GM18868 (cell line): ENCODE measurements at regions not wholly inside any gene's neighbourhood (a gene's known extent, or its start where the extent isn't known, plus 50 kb on each side); places are given as distances from the start of the nearest gene placed in this dataset.
"Not testable (repeated sequence)": the region's sequence is repeated elsewhere in the genome, so short reads cannot be mapped to it uniquely, and the experiment has no call there.

Experiments used
- ATAC-seq: cut with Tn5 transposase; IDR thresholded peaks from one replicate; pipeline ENCODE4 v1.9.1; 2021; ENCODE audit warnings: mild to moderate bottlenecking, moderate library complexity; ENCODE audit not compliant: unreplicated experiment

GRCh38 chr2:180618570-180618969 is 361.8 kb upstream of the UBE2E3 start:
- no peak for ATAC-seq

DNA sequence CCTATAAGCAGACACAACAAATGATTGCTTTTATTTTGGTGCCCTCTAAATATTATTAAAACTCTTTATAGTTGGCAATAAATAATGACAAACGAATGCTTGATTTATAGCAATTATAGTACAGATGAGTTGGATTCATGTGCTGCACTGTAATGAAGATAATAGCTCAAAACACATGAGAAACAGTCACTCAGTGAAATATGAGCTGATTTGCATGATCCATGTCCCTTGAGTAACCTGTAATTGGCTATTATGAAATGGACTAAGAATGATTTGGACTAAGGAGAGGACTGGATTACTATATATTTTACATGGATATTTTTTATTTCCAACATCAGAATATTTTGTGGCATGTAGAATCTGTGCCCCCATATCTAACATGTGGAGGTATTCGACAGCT is 365.6 kb upstream of the UBE2E3 start:
- no peak for ATAC-seq

DNA sequence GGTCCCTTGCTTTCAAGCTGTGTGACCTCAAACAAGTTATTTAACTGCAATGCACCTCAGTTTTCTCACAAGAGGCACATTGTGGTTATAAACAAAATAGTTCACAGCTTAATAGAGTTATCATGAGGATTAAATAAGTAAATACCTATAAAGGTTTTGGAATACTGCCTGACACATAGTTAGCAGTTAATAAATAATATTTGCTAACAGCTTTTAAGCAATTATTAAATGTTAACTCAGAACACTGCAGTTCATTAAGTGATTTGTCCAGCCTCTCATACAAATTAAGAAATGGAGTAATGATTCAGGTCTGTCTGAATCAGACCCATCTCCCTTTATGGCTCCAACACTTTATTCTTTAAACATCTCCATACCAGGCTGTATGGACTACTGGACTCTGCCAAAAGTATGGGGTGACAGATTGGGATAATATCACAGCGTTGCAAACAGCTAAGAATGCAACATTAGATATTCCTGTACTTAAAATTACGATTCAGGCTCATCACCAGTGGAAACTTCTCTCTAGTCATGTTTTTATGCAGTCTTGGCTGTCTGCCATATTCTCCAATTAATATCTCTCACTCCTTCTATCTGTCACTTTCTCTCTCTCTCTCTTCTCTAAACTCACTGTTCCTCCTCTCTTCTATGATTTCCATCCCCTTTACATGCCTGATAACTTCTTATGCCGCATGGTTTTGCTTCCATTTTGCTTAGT is 370.6 kb upstream of the UBE2E3 start:
- no peak for ATAC-seq

GRCh38 chr2:180607514-180608049 is 372.8 kb upstream of the UBE2E3 start:
- no peak for ATAC-seq

DNA sequence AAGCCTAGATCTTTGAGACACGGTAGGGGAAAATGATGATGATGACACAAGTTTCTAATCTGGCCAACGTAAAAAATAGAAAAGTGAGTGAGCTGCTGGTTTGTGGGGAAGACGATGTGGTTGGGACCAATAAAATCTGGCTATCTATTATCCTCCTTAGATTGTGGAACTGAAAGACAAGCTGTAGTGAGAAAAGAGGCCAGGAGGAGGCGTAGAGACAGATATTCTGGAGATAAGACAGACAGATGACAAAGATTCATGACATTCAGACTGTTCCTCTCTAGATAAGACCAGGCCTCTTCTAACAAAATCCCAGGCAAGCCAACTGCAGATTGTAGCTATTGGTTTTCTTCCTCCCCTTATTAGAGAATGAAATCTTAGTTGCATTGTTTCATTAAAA is 376.3 kb upstream of the UBE2E3 start:
- ATAC-seq: peak; percentile 88

DNA sequence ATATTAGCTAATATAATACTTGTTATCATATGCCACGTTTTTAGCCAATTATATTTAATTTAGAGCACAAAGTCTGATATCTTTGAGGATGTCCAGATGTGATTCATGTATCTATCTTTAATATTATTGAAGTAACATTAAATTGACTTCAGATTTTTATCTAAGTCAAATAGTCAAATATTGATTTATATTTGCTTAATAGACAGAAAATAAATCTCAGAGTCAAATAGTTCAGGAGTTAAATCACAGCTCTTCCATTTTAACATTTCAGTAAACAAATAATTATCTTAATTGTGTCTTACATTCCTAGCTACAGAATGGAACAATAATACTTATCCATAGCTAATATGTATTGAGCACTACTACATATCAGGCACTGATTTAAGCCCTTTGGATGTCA is 379.4 kb upstream of the UBE2E3 start:
- no peak for ATAC-seq

- no peak for ATAC-seq
Measured at GRCh38 chr2:180599804-180600203, 380.6 kb upstream of the UBE2E3 start.

- ATAC-seq: no peak
Measured at GRCh38 chr2:180597179-180597578, 383.2 kb upstream of the UBE2E3 start.

DNA sequence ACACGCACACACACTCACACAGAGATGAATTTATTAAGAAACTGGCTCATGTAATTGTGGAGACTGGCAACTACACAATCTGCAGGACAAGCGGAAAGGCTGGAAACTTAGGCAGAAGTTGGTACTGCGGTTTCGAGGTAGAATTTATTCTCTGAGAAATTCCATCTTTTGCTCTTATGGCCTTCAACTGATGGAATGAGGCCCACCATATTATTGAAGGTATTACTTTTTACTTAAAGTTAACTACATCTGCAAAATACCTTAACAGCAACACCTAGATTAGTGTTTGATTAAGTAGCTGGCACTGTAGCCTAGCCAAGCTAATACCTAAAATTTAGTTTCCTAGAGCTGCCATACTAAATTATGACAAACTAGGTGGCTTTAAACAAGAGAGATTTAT is 384.0 kb upstream of the UBE2E3 start:
- no peak for ATAC-seq

GRCh38 chr2:180591947-180592346 is 388.5 kb upstream of the UBE2E3 start:
- ATAC-seq: no peak

GRCh38 chr2:180591093-180591781 is 389.2 kb upstream of the UBE2E3 start:
- ATAC-seq: not testable (repeated sequence)

GRCh38 chr2:180583441-180584140 is 396.8 kb upstream of the UBE2E3 start:
- ATAC-seq: no peak

GRCh38 chr2:180579388-180579787 is 401.0 kb upstream of the UBE2E3 start:
- ATAC-seq: no peak

- ATAC-seq: no peak
Measured at GRCh38 chr2:180578441-180578840, 402.0 kb upstream of the UBE2E3 start.

DNA sequence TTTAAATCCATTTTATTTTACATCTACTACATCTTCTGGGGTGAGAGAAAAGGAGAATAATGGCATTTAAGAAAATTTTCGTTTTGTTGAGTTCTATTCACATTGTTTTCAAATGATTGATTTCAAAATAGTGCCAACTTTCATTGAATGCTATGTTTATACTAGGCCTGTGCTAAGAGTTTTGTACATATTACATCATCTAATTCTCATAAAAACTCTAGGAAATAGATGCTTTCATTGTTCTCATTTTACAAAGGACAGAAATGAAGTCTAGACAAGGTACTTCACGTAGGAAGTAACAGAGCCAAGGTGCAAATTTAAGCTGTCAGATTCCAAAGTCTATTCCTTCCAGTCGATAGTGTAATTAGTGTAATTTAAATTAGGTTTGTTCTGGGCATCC is 402.8 kb upstream of the UBE2E3 start:
- no peak for ATAC-seq

DNA sequence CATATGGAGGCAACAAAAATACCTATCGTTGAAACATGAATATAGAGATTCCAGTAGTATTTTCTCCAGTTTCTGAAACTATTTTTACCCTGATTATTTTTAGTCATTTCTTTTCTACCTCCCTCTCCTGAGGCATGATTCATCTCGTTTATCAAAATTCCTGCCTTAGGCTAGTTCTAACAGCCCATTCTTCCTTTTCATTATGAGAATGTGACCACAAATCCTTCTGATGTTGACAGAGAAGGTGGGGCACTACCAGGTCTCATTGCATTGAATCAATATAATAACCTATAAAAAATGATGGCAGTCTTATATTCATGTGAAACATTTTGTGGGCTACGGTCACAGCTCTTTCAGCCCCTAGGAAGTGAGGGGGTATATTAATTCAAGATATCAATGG is 406.5 kb upstream of the UBE2E3 start:
- no peak for ATAC-seq

DNA sequence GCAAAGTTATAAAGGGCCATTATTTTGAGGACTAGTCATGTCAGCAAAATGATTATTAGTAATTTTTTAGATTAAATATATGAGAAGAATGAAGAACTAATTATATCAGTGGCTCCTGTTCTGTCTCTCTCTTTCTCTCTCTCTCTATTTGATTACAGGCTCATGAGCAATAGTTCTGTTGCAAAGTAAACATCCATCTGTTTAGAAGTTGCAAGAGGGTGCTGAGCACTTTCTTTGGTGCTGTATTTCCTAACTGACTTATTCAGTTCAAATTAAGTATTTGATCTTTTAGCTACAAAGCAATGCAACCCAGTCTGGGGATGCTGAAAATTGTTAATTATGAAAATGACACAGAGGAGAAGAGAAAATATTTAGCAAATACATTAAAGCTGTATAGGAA is 408.1 kb upstream of the UBE2E3 start:
- ATAC-seq: no peak

DNA sequence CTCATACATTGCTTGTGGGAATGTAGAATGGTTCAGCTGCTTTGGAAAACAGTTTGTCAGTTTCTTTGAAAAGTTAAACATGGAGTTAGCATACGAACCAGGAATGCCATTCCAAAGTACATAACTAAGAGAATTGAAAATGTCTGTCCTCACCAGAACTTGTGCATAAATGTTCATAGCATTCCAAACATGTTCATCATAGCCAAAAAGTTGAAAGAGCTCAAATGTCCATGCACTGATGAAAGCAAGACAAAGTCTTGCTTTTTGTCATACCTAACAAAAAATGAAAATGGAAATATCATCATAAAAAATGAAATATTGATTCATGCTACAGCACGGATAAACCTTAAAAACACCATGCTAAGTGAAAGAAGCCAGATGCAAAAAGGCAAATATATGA is 408.8 kb upstream of the UBE2E3 start:
- no peak for ATAC-seq

DNA sequence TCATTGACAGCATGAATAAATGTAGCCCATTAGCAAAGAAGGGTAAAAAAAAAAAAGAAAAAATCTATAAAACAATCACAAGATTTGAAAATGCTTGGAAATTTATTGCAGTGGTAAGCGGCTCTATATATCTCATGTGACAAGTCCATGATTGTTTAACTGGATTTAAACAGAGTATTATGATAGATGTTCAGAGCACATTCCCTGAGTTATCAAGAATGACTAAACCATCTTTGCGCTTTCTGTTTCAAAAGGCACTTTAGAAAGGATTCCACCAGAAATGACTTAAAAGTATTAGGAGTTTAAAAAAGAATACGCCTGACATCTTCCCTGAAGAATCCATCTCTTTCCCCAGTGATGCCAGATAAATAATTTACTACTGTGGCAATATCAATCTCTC is 409.5 kb upstream of the UBE2E3 start:
- no peak for ATAC-seq

GRCh38 chr2:180564051-180564450 is 416.4 kb upstream of the UBE2E3 start:
- ATAC-seq: no peak

- no peak for ATAC-seq
Measured at GRCh38 chr2:180562378-180562777, 418.0 kb upstream of the UBE2E3 start.

DNA sequence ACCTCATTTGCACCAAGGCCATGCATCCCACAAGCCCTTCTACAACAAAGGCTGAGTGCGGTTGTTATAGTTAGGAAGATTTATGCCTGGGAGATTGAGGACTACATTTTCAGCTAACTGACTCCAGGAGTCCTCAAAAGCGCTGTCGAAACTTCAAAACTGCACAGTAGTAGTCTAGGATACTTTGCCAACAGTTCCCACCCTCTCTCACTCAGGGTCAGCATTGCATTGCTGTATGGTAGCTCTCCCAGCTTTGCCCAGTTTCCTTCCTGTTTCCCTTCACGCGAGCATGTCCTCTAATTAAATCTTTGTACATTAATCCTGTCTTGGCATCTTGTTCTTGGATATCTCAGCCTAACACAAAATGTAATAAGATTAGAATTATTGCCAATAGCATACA is 420.6 kb upstream of the UBE2E3 start:
- ATAC-seq: no peak
